HEK293 (cell line): ENCODE measurements at regions not wholly inside any gene's neighbourhood (a gene's known extent, or its start where the extent isn't known, plus 50 kb on each side); places are given as distances from the start of the nearest gene placed in this dataset.
A peak's percentile ranks its signal among the peaks of the same experiment; 100 is the strongest.

Source experiments
- ELK4 ChIP-seq: IDR thresholded peaks from 2 replicates; pipeline ENCODE4 v1.6.1; 2011; ENCODE audit warnings: mild to moderate bottlenecking, low read depth, low read length, borderline replicate concordance
- GFI1B ChIP-seq: fragments of 450-650 bp; formaldehyde crosslinking; IDR thresholded peaks from 2 replicates; pipeline ENCODE4 v1.5.1; 2016; ENCODE audit warnings: missing biosample characterization, missing genetic modification characterization
- HOXC10 ChIP-seq: sonication (generic); formaldehyde crosslinking; IDR thresholded peaks from 2 replicates; pipeline ENCODE4 v1.8.1; 2023; ENCODE audit warnings: mild to moderate bottlenecking, missing genetic modification reagents
- IKZF3 ChIP-seq: fragments of 450-650 bp; IDR thresholded peaks from 2 replicates; pipeline ENCODE4 v1.5.0; 2018; ENCODE audit warnings: missing biosample characterization, mild to moderate bottlenecking, missing genetic modification characterization, moderate library complexity
- KLF1 ChIP-seq: fragments of 450-650 bp; formaldehyde crosslinking; IDR thresholded peaks from 2 replicates; pipeline ENCODE4 v1.5.1; 2016; ENCODE audit warnings: missing biosample characterization, missing genetic modification characterization
- KLF16 ChIP-seq: fragments of 450-650 bp; formaldehyde crosslinking; IDR thresholded peaks from 2 replicates; pipeline ENCODE4 v1.5.1; 2017; ENCODE audit warnings: missing biosample characterization, missing genetic modification characterization
- KLF17 ChIP-seq: fragments of 450-650 bp; formaldehyde crosslinking; IDR thresholded peaks from 2 replicates; pipeline ENCODE4 v1.5.1; 2016; ENCODE audit warnings: missing biosample characterization, missing genetic modification characterization
- MYNN ChIP-seq: fragments of 450-650 bp; formaldehyde crosslinking; IDR thresholded peaks from 2 replicates; pipeline ENCODE4 v1.5.1; 2016; ENCODE audit warnings: missing biosample characterization, missing genetic modification characterization, borderline replicate concordance
- MZF1 ChIP-seq: fragments of 450-650 bp; formaldehyde crosslinking; IDR thresholded peaks from 2 replicates; pipeline ENCODE4 v1.5.1; 2017; ENCODE audit warnings: missing biosample characterization, missing genetic modification characterization, borderline replicate concordance
- OSR2 ChIP-seq: fragments of 450-650 bp; formaldehyde crosslinking; IDR thresholded peaks from 2 replicates; pipeline ENCODE4 v1.5.1; 2016; ENCODE audit warnings: missing biosample characterization, missing genetic modification characterization
- OVOL3 ChIP-seq: fragments of 450-650 bp; formaldehyde crosslinking; IDR thresholded peaks from 2 replicates; pipeline ENCODE4 v1.5.1; 2016; ENCODE audit warnings: missing biosample characterization, missing genetic modification characterization
- SP3 ChIP-seq: fragments of 450-650 bp; formaldehyde crosslinking; IDR thresholded peaks from 2 replicates; pipeline ENCODE4 v1.5.1; 2016; ENCODE audit warnings: missing biosample characterization, missing genetic modification characterization
- SP7 ChIP-seq: fragments of 450-650 bp; formaldehyde crosslinking; IDR thresholded peaks from 2 replicates; pipeline ENCODE4 v1.5.1; 2016; ENCODE audit warnings: missing biosample characterization, missing genetic modification characterization
- ZBTB21 ChIP-seq: fragments of 450-650 bp; formaldehyde crosslinking; IDR thresholded peaks from 2 replicates; pipeline ENCODE4 v1.5.1; 2017; ENCODE audit warnings: missing biosample characterization, missing genetic modification characterization
- ZBTB49 ChIP-seq: fragments of 450-650 bp; formaldehyde crosslinking; IDR thresholded peaks from 2 replicates; pipeline ENCODE4 v1.5.1; 2016; ENCODE audit warnings: missing biosample characterization, missing genetic modification characterization, low read depth
- ZBTB8A ChIP-seq: fragments of 450-650 bp; formaldehyde crosslinking; IDR thresholded peaks from 2 replicates; pipeline ENCODE4 v1.5.1; 2016; ENCODE audit warnings: missing biosample characterization, missing genetic modification characterization
- ZNF155 ChIP-seq: fragments of 450-650 bp; formaldehyde crosslinking; IDR thresholded peaks from 2 replicates; pipeline ENCODE4 v1.5.1; 2016; ENCODE audit warnings: missing biosample characterization, missing genetic modification characterization
- ZNF174 ChIP-seq: fragments of 450-650 bp; formaldehyde crosslinking; IDR thresholded peaks from 2 replicates; pipeline ENCODE4 v1.5.0; 2017; ENCODE audit warnings: missing biosample characterization, mild to moderate bottlenecking, missing genetic modification characterization
- ZNF175 ChIP-seq: fragments of 450-650 bp; formaldehyde crosslinking; IDR thresholded peaks from 2 replicates; pipeline ENCODE4 v1.5.1; 2016; ENCODE audit warnings: missing biosample characterization, missing genetic modification characterization
- ZNF24 ChIP-seq: fragments of 450-650 bp; formaldehyde crosslinking; IDR thresholded peaks from 2 replicates; pipeline ENCODE4 v1.5.1; 2016; ENCODE audit warnings: missing biosample characterization, missing genetic modification characterization
- ZNF274 ChIP-seq, 2 experiments: fragments of 200-500 bp in 1 of 2; fragments of 450-650 bp in 1 of 2; sonication (Bioruptor generic) in 1 of 2; formaldehyde crosslinking in 1 of 2; IDR thresholded peaks; 2 replicates each; pipeline versions ENCODE4 v1.5.1 to v1.6.1; 2014 to 2016; ENCODE audit warnings: borderline replicate concordance in 1 of 2, inconsistent platforms in 1 of 2, low read length in 1 of 2, missing biosample characterization in 1 of 2, missing genetic modification characterization in 1 of 2
- ZNF302 ChIP-seq: fragments of 450-650 bp; formaldehyde crosslinking; IDR thresholded peaks from 2 replicates; pipeline ENCODE4 v1.5.1; 2016; ENCODE audit warnings: missing biosample characterization, missing genetic modification characterization, low read depth
- ZNF311 ChIP-seq: fragments of 450-650 bp; formaldehyde crosslinking; IDR thresholded peaks from 2 replicates; pipeline ENCODE4 v1.5.1; 2017; ENCODE audit warnings: missing biosample characterization, missing genetic modification characterization, borderline replicate concordance
- ZNF416 ChIP-seq: fragments of 450-650 bp; formaldehyde crosslinking; IDR thresholded peaks from 2 replicates; pipeline ENCODE4 v1.5.1; 2016; ENCODE audit warnings: missing biosample characterization, missing genetic modification characterization
- ZNF48 ChIP-seq: fragments of 450-650 bp; formaldehyde crosslinking; IDR thresholded peaks from 2 replicates; pipeline ENCODE4 v1.5.1; 2016; ENCODE audit warnings: missing biosample characterization, missing genetic modification characterization
- ZNF513 ChIP-seq: fragments of 450-650 bp; IDR thresholded peaks from 2 replicates; pipeline ENCODE4 v1.5.1; 2018; ENCODE audit warnings: missing biosample characterization, missing genetic modification characterization
- ZNF549 ChIP-seq: fragments of 450-650 bp; IDR thresholded peaks from 2 replicates; pipeline ENCODE4 v1.5.1; 2018; ENCODE audit warnings: missing biosample characterization, missing genetic modification characterization, mild to moderate bottlenecking, inconsistent platforms, moderate library complexity
- ZNF596 ChIP-seq: fragments of 450-650 bp; IDR thresholded peaks from 2 replicates; pipeline ENCODE4 v1.5.0; 2018; ENCODE audit warnings: missing biosample characterization, mild to moderate bottlenecking, missing genetic modification characterization, moderate library complexity
- ZNF621 ChIP-seq: fragments of 450-650 bp; formaldehyde crosslinking; IDR thresholded peaks from 2 replicates; pipeline ENCODE4 v1.5.1; 2017; ENCODE audit warnings: missing biosample characterization, missing genetic modification characterization
- ZNF624 ChIP-seq: fragments of 450-650 bp; formaldehyde crosslinking; IDR thresholded peaks from 2 replicates; pipeline ENCODE4 v1.5.1; 2017; ENCODE audit warnings: missing biosample characterization, missing genetic modification characterization
- ZNF629 ChIP-seq: fragments of 450-650 bp; formaldehyde crosslinking; IDR thresholded peaks from 2 replicates; pipeline ENCODE4 v1.5.1; 2017; ENCODE audit warnings: missing biosample characterization, missing genetic modification characterization
- ZNF660 ChIP-seq: fragments of 450-650 bp; IDR thresholded peaks from 2 replicates; pipeline ENCODE4 v1.5.1; 2018; ENCODE audit warnings: missing biosample characterization, mild to moderate bottlenecking, missing genetic modification characterization
- ZNF747 ChIP-seq: fragments of 450-650 bp; formaldehyde crosslinking; IDR thresholded peaks from 2 replicates; pipeline ENCODE4 v1.5.1; 2016; ENCODE audit warnings: missing biosample characterization, missing genetic modification characterization
- ZNF776 ChIP-seq: fragments of 450-650 bp; formaldehyde crosslinking; IDR thresholded peaks from 2 replicates; pipeline ENCODE4 v1.5.0; 2017; ENCODE audit warnings: missing biosample characterization, missing genetic modification characterization, borderline replicate concordance

GRCh38 chr17:68759343-68760140, 158.4 kb upstream of the FAM20A start (continued):
- TF ChIP-seq SP7 (peak; percentile 37; the same call in 1 of the 2 replicates), ZNF174 (tag by site-specific recombination) (no peak), ZNF274 (IDR thresholded peaks at IDR 0.05; ENCODE audit: low read length) (no peak), ZNF274 (tag by site-specific recombination; IDR thresholded peaks at IDR 0.05; ENCODE audit: borderline replicate concordance) (no peak), ZNF776 (tag by site-specific recombination) (no peak), ZNF175 (tag by site-specific recombination) (no peak), MZF1 (no peak), OVOL3 (tag by site-specific recombination) (no peak), ZBTB8A (tag by site-specific recombination) (peak; percentile 55), KLF16 (tag by site-specific recombination) (no peak), KLF1 (tag by site-specific recombination) (no peak), ZNF155 (no peak), ZNF660 (peak; percentile 72), ZNF48 (no peak), ZNF621 (no peak), ZNF302 (tag by site-specific recombination) (no peak), IKZF3 (tag by site-specific recombination) (peak; percentile 36; the same call in 1 of the 2 replicates), ZNF24 (peak; percentile 41; the same call in 1 of the 2 replicates), ZNF624 (tag by site-specific recombination) (no peak), ZNF629 (tag by site-specific recombination) (peak; percentile 39; the same call in 1 of the 2 replicates), ELK4 (no peak), ZNF513 (no peak), KLF17 (no peak), ZNF311 (no peak), ZNF549 (tag by site-specific recombination) (no peak), ZNF416 (tag by site-specific recombination) (no peak), ZNF596 (no peak), ZBTB21 (tag by site-specific recombination) (no peak), GFI1B (tag by site-specific recombination) (no peak), SP3 (0 out of 2 replicates have a peak, but pooled peaks have one; percentile 15), MYNN (tag by site-specific recombination) (no peak), ZNF747 (tag by site-specific recombination) (no peak), OSR2 (tag by site-specific recombination) (no peak), ZBTB49 (tag by site-specific recombination) (no peak), HOXC10 (CRISPR knock-in tag) (no peak)
